T47D (cell line): ENCODE measurements at regions not wholly inside any gene's neighbourhood (a gene's known extent, or its start where the extent isn't known, plus 50 kb on each side); places are given as distances from the start of the nearest gene placed in this dataset.

Experiments used
- DNase-seq, 2 experiments: peaks; one replicate each; pipeline versions ENCODE4 v3.0.0 to v3.0.0-alpha.2; 2011 to 2012; ENCODE audit warnings: low read depth in 1 of 2, low spot score in 1 of 2
- JUND ChIP-seq: IDR thresholded peaks from 2 replicates; pipeline ENCODE4 v1.6.1; 2012; ENCODE audit warnings: low read depth
- in situ Hi-C: cut with HindIII; loops from 2 replicates; pipeline ENCODE4 v1.10.0; 2016; ENCODE audit warnings: low sequenced_read_pairs, low pct_unique_long_range_greater_than_20kb

DNA sequence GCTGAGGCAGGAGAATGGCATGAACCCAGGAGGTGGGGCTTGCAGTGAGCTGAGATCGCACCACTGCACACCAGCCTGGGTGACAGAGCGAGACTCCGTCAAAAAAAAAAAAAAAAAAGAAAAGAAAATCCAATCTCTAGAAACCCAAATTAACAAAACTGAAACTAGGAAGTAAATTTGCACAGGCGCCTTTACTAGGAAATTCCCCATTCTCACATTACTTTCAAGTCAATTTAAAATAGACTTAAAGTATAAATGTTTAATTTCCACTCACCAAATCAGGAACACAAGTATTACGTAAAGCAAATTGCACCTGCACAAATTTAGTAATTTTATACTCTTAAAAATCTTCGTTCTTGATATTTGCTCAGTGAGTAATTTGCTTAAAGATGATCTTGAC, 67.8 kb upstream of the BCAR3 start:
- no peak for DNase-seq
- no peak for TF ChIP-seq JUND

DNA sequence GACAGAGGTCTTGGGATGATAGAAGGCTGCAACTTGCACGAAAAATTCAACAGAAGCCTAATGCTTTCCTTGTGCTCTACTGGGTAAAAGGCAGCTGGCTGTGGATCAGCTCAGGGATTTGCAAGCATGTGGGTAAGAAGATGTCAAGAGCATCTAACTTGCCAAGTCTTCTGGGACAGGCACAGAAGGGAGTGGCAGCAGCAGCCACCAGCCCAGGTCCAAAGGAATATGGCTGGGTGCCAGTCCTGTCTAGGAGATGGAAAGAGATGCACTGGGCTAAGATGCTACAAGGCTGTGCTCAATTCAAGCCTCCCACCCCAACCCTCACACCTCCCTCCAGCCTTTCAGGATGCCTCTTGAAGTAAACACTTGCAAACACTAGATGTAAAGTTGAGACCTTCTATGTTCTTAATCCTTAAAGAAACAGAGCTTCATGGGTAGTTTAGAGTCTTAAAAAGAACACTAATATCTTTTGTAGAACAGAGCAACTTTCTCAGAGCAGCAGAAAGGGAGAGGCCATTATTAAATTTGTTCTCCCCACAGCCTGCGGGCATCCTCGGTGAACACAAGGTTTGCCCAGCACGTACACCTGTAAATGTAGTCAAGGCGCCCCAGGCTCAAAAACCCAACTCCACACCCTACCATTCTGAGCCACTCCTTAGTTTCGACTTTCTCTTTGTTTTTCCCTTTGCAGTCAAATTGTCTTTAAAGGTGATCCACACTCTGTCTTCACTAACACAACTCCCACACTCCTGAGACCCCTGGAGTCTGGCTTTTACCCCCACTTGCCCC, 64.6 kb upstream of the BCAR3 start:
- in situ Hi-C loops: no loop called here
- no peak for TF ChIP-seq JUND

More for the DNA sequence above, 67.8 kb upstream of the BCAR3 start:
- in situ Hi-C loops: no loop called here

DNA sequence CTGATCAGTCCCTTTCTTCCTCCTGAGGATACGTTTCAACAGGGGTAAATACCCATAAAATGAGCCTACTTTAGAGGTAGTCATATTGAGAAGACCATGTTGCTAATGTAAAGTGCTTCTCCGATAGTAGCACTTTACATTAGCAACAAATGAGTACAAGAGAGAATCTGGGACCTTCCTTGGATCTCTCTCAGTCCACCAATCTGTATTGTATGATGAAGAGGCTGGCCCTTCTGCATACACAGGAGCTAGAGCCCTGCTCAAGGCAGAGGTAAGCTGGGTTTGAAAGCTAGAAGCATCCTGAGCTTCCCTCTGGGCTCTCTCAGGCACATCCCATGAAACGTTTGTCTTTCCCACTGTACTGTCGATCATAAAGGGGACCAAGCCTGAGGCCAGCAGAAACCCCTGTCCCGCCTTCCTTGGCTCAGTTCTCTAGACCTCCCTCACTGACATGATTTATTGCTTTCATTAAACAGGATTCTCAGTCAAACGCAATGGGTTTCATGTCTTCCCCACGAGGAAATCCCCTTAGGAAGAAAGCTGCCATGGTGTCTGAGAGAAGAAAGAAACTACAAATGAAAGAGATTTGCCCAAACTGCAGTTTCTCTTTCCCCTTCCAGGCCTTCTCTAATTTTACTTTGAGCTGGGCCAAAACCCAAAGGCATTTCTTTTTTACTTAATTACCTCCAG, 62.8 kb upstream of the BCAR3 start:
- TF ChIP-seq JUND: no peak
- in situ Hi-C loops: no loop called here
- no peak for DNase-seq

More for the DNA sequence above, 64.6 kb upstream of the BCAR3 start:
- no peak for DNase-seq

GRCh38 chr1:93743465-93743864, 61.8 kb upstream of the BCAR3 start:
- no peak for TF ChIP-seq JUND
- peak in 1 of 2 experiments; percentile 31 for DNase-seq
- in situ Hi-C loops: no loop called here

DNA sequence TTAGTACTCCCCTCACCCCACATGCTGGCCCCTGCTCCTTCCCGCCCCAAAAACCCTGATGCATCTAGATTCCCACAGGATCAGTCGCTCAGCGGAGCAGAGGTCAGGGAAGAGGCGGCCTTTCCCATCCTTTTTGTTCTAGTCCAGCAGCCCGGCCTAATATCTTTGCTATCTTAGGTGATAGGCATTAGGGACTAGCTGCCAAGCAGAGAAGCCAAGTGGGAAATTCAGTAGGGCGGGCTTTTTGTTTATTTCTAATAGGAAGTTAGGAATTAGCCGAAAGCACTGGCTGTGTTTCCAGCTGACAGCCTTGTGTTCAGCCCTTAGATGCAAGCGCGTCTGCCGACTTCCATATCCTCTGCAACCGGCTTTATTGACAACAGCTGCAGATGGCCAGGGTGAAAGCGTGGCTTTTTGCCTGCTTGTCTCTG, 59.0 kb upstream of the BCAR3 start:
- no peak for DNase-seq
- in situ Hi-C loops: no loop called here
- no peak for TF ChIP-seq JUND

- in situ Hi-C loops: no loop called here
- TF ChIP-seq JUND: no peak
- DNase-seq: no peak
These were observed 58.5 kb upstream of the BCAR3 start for GRCh38 chr1:93740157-93740556.

GRCh38 chr1:93739472-93739871, 57.8 kb upstream of the BCAR3 start:
- in situ Hi-C loops: no loop called here
- DNase-seq: no peak
- TF ChIP-seq JUND: no peak

- in situ Hi-C loops: no loop called here
- DNase-seq: no peak
- no peak for TF ChIP-seq JUND
These were observed 57.3 kb upstream of the BCAR3 start for GRCh38 chr1:93738926-93739325.

GRCh38 chr1:93738075-93738622, 56.5 kb upstream of the BCAR3 start:
- TF ChIP-seq JUND: no peak
- in situ Hi-C loops: no loop called here
- no peak for DNase-seq

- no peak for DNase-seq
- in situ Hi-C loops: no loop called here
- TF ChIP-seq JUND: no peak
These were observed 54.1 kb upstream of the BCAR3 start for GRCh38 chr1:93735722-93736121.

DNA sequence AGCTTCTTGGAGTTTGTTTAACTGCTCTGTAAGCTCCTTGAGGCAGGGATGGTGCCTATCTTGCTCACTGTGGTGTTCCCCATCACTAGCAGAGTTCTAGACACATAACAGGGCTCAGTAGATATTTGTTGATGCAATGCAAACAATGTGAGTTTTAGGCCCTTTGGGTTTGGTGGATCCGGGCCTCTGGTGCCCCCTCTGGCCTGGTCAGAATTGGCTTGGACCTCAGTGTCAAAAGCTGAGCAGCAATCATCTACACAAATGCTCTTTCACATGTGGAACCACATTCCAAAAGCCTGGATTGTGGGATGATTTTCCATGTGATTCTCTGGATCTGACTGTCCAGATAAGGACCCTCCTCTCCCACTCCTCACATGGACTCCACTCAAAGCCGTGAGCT, 53.4 kb upstream of the BCAR3 start:
- TF ChIP-seq JUND: no peak
- in situ Hi-C loops: no loop called here
- peak in 1 of 2 experiments; percentile 24 for DNase-seq

DNA sequence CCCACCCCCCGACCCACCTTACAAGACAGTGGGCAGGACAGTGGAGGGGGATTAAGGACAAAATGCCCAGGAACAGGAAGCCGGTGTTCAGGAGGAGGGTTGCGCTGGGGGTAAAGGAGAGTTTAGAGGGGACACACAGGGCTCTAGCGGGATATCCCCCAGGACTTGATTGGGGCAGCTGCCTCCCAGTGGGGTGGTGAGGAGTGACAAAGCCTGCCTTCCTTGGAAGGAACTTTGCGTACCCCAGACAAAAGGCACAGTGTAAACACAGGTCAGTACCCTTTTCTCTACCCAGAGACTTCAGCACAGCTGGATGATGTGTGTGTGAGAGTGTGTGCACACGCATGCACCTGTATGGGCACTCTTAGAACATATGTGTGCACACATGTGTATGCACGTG, 51.7 kb upstream of the BCAR3 start:
- DNase-seq: no peak
- TF ChIP-seq JUND: no peak
- in situ Hi-C loops: no loop called here

- in situ Hi-C loops: no loop called here
- TF ChIP-seq JUND: no peak
- no peak for DNase-seq
These were observed 50.9 kb upstream of the BCAR3 start for GRCh38 chr1:93732514-93732913.
